NCI-H748 (cell line): ENCODE measurements at regions not wholly inside any gene's neighbourhood (a gene's known extent, or its start where the extent isn't known, plus 50 kb on each side); places are given as distances from the start of the nearest gene placed in this dataset.

Experiments used
- DNase-seq: peaks from one replicate; lab custom pipeline; 2025; ENCODE audit not compliant: unreplicated experiment; lab: John Stamatoyannopoulos, UW

- DNase-seq, result no peak
Measured at GRCh38 chr3:67733269-67733950, 79.0 kb upstream of the SUCLG2 start.

GRCh38 chr3:67724434-67724833 is 70.0 kb upstream of the SUCLG2 start:
- DNase-seq, result no peak

- no peak for DNase-seq
Measured at GRCh38 chr3:67723863-67724262, 69.5 kb upstream of the SUCLG2 start.

- DNase-seq, result no peak
Measured at GRCh38 chr3:67719333-67719732, 64.9 kb upstream of the SUCLG2 start.

- DNase-seq, result no peak
Measured at GRCh38 chr3:67715971-67716370, 61.6 kb upstream of the SUCLG2 start.

GRCh38 chr3:67713764-67714469 is 59.5 kb upstream of the SUCLG2 start:
- no peak for DNase-seq

- DNase-seq, result no peak
Measured at GRCh38 chr3:67712259-67712658, 57.8 kb upstream of the SUCLG2 start.

GRCh38 chr3:67710396-67710795 is 56.0 kb upstream of the SUCLG2 start:
- no peak for DNase-seq

GRCh38 chr3:67706934-67707333 is 52.5 kb upstream of the SUCLG2 start:
- DNase-seq, result no peak

- DNase-seq, result no peak
Measured at GRCh38 chr3:67704322-67704721, 49.9 kb upstream of the SUCLG2 start.
